GM23338 (cell line): ENCODE measurements at regions not wholly inside any gene's neighbourhood (a gene's known extent, or its start where the extent isn't known, plus 50 kb on each side); places are given as distances from the start of the nearest gene placed in this dataset.

ENCODE experiments used
- CREB1 ChIP-seq: fragments of 250-450 bp; sonication (Bioruptor Pico); IDR thresholded peaks from 2 replicates; pipeline ENCODE4 v1.5.0; 2020; ENCODE audit warnings: low read depth, mild to moderate bottlenecking, moderate library complexity
- EZH2 ChIP-seq: fragments of 200-600 bp; sonication (generic); IDR thresholded peaks from one replicate; pipeline ENCODE4 v1.8.0; 2017; ENCODE audit warnings: antibody characterized with exemption, mild to moderate bottlenecking, low read depth; ENCODE audit not compliant: unreplicated experiment
- EZH2phosphoT487 ChIP-seq: fragments of 200-600 bp; sonication (generic); IDR thresholded peaks from one replicate; pipeline ENCODE4 v1.8.1; 2018; ENCODE audit warnings: antibody characterized with exemption; ENCODE audit not compliant: unreplicated experiment
- JUNB ChIP-seq: IDR thresholded peaks from one replicate; pipeline ENCODE4 v1.6.1; 2016; ENCODE audit warnings: antibody characterized with exemption; ENCODE audit not compliant: unreplicated experiment
- POLR2AphosphoS5 ChIP-seq: IDR thresholded peaks from 2 replicates; pipeline ENCODE4 v1.6.1; 2016; ENCODE audit warnings: antibody characterized with exemption, low read depth
- ZNF114 ChIP-seq: fragments of 250-450 bp; sonication (Bioruptor Pico); IDR thresholded peaks from 2 replicates; pipeline ENCODE4 v1.5.0; 2020; ENCODE audit warnings: mild to moderate bottlenecking, moderate library complexity
- TF ChIP-seq, protein P1 (sequence below): IDR thresholded peaks from one replicate; pipeline ENCODE4 v1.6.1; 2018; ENCODE audit warnings: antibody characterized with exemption; ENCODE audit not compliant: unreplicated experiment
- TF ChIP-seq, protein P2 (sequence below), 2 experiments: fragments of 200-600 bp in 1 of 2; sonication (generic) in 1 of 2; conservative IDR thresholded peaks; 2 replicates each; pipeline versions ENCODE4 v1.5.1 to v1.6.1; 2016 to 2017; ENCODE audit warnings: antibody characterized with exemption in 2 of 2, low read depth in 2 of 2, mild to moderate bottlenecking in 2 of 2, moderate library complexity in 1 of 2

DNA sequence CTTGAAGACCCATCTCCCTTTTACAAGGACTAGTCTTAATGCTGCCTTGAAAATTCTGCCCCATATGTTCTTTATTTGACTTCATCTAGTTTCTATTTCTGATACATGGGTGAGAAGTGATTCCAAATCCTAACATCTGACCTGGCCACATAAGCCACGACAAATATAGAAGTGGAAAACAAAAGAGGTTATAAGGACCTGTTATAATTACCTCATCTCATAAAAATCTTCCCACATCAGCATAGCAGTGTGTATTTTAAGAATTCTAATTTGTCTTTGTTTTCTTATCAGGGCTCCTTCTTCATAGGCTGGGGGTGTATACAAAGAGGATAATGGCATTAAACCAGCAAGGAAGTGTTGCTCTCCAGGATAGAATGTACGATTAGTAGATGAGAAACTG lies 1007.4 kb downstream of the TTLL7 start:
- TF ChIP-seq, protein P1, sequence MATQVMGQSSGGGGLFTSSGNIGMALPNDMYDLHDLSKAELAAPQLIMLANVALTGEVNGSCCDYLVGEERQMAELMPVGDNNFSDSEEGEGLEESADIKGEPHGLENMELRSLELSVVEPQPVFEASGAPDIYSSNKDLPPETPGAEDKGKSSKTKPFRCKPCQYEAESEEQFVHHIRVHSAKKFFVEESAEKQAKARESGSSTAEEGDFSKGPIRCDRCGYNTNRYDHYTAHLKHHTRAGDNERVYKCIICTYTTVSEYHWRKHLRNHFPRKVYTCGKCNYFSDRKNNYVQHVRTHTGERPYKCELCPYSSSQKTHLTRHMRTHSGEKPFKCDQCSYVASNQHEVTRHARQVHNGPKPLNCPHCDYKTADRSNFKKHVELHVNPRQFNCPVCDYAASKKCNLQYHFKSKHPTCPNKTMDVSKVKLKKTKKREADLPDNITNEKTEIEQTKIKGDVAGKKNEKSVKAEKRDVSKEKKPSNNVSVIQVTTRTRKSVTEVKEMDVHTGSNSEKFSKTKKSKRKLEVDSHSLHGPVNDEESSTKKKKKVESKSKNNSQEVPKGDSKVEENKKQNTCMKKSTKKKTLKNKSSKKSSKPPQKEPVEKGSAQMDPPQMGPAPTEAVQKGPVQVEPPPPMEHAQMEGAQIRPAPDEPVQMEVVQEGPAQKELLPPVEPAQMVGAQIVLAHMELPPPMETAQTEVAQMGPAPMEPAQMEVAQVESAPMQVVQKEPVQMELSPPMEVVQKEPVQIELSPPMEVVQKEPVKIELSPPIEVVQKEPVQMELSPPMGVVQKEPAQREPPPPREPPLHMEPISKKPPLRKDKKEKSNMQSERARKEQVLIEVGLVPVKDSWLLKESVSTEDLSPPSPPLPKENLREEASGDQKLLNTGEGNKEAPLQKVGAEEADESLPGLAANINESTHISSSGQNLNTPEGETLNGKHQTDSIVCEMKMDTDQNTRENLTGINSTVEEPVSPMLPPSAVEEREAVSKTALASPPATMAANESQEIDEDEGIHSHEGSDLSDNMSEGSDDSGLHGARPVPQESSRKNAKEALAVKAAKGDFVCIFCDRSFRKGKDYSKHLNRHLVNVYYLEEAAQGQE, result no peak
- TF ChIP-seq, protein P2, sequence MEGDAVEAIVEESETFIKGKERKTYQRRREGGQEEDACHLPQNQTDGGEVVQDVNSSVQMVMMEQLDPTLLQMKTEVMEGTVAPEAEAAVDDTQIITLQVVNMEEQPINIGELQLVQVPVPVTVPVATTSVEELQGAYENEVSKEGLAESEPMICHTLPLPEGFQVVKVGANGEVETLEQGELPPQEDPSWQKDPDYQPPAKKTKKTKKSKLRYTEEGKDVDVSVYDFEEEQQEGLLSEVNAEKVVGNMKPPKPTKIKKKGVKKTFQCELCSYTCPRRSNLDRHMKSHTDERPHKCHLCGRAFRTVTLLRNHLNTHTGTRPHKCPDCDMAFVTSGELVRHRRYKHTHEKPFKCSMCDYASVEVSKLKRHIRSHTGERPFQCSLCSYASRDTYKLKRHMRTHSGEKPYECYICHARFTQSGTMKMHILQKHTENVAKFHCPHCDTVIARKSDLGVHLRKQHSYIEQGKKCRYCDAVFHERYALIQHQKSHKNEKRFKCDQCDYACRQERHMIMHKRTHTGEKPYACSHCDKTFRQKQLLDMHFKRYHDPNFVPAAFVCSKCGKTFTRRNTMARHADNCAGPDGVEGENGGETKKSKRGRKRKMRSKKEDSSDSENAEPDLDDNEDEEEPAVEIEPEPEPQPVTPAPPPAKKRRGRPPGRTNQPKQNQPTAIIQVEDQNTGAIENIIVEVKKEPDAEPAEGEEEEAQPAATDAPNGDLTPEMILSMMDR (conservative IDR thresholded peaks at IDR 0.05; ENCODE audit: low read depth in 2 of 2), result no peak
- TF ChIP-seq POLR2AphosphoS5 (no peak), CREB1 (CRISPR knock-in tag) (no peak), EZH2phosphoT487 (no peak), ZNF114 (CRISPR knock-in tag) (no peak), EZH2 (no peak), JUNB (no peak)
